GM19351 (cell line): ENCODE measurements at regions not wholly inside any gene's neighbourhood (a gene's known extent, or its start where the extent isn't known, plus 50 kb on each side); places are given as distances from the start of the nearest gene placed in this dataset.

Experiments
- ATAC-seq: cut with Tn5 transposase; IDR thresholded peaks from one replicate; pipeline ENCODE4 v1.9.1; 2021; ENCODE audit warnings: mild to moderate bottlenecking, moderate library complexity; ENCODE audit not compliant: unreplicated experiment

DNA sequence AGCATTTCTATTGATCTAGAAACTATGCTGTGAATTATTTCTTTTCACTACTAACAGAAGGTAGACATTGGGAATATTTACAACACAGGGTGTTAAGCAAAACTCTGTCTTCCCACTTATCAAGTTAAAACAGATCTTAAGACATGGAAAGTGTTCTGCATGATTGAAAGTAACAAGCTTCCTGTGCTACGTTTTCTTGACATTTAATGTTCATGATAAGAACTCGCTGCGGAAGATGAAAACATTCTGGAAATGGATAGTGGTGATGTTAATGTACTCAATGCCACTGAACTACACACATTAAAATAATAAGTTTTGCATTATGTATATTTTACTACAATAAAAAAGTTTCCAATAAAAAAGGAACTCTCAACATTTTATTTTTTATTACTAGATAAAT, 74.4 kb upstream of the SCN7A start:
- no peak for ATAC-seq

DNA sequence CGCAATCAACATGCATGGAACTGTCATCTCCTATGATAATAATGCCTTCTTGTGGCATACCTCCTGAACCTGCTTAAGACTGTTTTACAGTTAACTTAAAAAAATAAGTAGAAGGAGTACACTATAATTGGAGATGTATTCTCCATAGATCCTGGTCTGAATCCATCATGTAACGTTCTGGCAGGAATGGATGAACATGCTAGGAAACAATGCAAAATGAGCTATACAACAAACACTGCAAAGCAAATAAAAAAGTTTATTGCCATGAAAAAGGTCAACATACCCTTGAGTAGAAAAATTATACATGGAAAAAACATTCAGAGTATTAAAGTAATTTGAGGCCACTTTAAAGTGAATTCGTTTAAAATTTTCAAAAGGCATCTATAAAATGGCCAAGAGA, 71.5 kb upstream of the SCN7A start:
- ATAC-seq, result no peak

DNA sequence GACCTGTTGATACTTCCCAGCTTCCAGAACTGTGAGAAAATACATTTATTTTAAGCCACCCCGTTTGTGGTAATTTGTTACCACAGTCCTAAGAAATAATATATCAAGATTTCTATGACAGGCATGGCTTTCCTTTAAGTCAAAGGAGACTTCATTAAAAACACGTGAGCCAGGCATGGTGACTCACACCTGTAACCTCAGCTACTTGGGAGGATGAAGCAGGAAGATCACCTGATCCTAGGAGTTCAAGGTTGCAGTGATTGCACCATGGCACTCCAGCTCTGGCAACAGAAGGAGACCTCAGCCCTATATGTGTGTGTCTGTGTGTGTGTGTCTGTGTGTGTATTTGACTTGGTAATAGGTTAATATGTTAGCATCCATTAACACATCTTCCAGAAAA, 69.8 kb upstream of the SCN7A start:
- no peak for ATAC-seq

DNA sequence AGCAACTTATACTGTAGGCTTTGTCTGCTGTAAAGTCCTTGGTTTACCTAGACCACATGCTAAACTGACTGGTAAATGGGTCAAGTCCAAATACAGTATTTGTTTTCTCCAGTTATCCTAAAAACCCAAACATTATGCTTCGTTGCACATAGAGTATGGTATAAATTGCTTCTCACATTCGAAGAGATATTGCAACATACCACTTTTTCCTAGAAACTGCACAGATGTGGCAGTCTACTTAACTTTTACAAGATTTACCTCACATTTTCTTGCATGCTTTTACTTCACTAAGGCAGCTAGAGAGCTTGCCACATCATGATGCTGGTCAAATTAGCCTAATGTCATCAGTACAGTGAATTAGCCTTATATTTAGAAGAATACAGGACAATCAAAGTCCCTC, 66.0 kb upstream of the SCN7A start:
- ATAC-seq, result no peak

DNA sequence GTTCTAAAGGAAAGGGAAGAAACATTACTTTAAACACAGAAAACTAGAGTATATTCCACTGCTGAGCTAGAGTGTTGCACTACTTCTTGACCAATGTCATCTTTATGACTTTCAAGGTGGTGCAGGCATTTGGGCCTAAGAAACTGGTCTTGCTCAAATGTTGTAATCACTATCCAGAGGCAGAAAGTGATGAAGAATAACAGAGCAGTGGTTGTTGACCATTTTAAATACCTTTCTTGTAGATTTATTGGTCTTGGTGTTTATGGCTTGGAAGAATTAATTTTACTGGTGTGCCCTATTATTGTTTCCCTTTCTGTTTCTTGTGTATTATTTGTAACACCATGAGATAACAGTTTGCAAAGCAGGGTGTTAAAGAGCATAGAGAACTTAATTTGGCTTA, 56.9 kb upstream of the SCN7A start:
- ATAC-seq, result no peak

DNA sequence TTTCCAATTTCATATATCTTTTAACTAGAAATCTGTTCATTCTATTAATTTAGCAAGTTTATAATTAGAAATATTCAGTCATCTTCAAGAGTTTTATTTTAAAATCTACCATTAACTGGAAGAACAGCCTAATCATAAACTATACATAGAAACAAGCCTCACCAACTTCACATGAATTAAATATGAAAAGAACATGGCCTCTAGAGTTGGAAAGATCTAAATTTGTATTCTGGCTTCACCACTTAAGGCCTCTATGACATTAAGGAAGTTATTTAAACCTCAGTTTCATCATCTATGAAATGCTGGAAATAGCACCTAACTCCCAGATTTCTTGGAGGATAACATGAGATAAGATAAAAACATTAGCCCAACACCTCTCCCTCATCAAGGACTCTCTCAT, 51.4 kb upstream of the SCN7A start:
- ATAC-seq, result no peak
